ENCODE measurements at regions not wholly inside any gene's neighbourhood (a gene's known extent, or its start where the extent isn't known, plus 50 kb on each side); places are given as distances from the start of the nearest gene placed in this dataset.
"Not testable (repeated sequence)": the region's sequence is repeated elsewhere in the genome, so short reads cannot be mapped to it uniquely, and the experiment has no call there.

DNA sequence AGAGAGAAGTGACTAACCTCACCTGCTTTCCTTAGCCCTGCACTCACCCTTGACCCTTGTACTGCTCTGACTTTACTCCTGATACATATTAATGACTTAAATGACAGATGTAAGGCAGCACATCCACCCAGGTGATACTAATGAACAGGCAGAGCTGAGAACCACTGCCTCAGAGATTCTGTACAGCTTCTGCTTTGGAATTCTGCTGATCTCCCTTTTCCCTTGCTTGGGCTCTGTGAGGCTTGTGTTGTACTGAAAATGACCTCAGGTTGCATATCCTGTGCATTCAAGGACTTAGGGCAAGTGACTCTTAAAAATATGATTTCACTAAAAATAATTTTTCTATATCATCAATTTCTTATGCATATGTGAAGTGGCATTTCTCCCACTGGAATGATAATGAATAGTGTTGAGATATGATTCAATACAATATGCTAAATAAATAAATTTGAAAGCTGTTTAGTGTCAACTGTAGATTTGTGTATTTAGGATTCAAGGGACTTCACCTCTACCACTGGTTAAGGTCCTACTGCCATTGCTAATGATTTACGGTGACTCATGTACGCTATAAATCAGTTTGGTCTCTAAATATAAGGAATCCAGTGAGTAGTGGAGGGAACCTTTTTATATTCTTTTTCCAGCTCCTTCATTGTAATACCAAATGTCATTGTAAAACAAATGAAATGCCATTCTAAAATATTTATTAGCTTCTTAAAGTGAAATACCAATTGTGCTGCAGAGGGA lies 328.3 kb downstream of the SOCS6 start:
- Histone ChIP-seq H3K4me3 (ENCODE audit: low read length) (no peak overlapping the region), H3K36me3 (ENCODE audit: control insufficient read depth, insufficient read depth, low read length) (no peaks in the 10 kb centered on the region), H3K9ac (ENCODE audit: low read length) (no peak overlapping the region), H3K27ac (ENCODE audit: low read depth, low read length) (no peak overlapping the region), H3K4me1 (ENCODE audit: control insufficient read depth, insufficient read depth, low read length) (no peaks in the 10 kb centered on the region), H3K27me3 (ENCODE audit: control insufficient read depth, insufficient read depth, low read length) (no peaks in the 10 kb centered on the region)

DNA sequence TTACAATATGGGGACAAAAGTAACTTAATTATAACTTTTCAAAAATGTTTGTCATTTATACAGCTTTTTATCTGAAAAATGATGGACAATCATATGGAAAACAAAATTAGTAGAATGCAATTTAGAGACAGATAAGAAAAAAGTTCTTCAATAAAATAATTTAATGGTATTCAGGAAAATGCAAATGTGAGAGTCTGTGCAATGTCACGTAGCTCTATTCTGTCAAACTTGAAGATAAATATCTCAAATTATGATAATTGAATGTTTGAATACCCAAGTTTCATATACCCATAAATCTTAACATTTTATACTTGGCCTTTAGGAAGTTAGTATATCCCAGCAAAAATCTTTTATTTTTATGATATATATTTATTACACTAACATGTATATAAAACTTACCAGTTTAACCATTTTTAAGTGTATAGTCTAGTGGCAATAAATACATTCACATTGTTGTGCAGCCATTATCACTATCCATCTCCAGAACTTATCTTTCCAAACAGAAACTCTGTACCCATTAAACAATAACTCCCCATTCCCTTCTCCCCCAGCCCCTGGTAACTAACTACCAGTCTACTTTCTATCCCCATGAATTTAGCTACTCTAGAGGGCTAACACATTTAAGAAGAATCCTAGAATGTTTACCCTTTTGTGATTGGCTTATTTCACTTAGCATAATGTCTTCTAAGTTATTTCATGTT lies 311.5 kb downstream of the SOCS6 start:
- Histone ChIP-seq H3K27ac (ENCODE audit: low read depth, low read length) (no peak overlapping the region), H3K4me3 (ENCODE audit: low read length) (no peak overlapping the region), H3K9ac (ENCODE audit: low read length) (no peak overlapping the region)

DNA sequence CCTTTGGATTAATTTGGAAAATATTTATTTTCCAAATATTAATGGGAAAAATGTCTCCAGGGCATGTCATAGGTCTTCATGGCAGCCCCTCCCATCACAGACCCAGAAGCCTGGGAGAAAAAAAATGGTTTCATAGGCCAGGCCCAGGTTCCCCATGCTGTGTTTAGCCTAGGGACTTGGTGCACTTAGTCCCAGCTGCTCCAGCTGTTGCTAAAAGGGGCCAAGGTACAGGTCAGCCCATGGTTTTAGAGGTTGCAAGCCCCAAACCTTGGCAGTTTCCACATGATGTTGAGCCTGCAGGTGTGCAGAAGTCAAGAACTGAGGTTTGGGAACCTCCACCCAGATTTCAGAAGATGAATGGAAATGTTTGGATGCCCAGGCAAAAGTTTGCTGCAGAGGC lies 309.6 kb downstream of the SOCS6 start:
- Histone ChIP-seq H3K4me3 (ENCODE audit: low read length) (no peak overlapping the region), H3K36me3 (ENCODE audit: control insufficient read depth, insufficient read depth, low read length) (no peaks in the 10 kb centered on the region), H3K27ac (ENCODE audit: low read depth, low read length) (no peak overlapping the region), H3K27me3 (ENCODE audit: control insufficient read depth, insufficient read depth, low read length) (no peaks in the 10 kb centered on the region), H3K4me1 (ENCODE audit: control insufficient read depth, insufficient read depth, low read length) (no peaks in the 10 kb centered on the region), H3K9ac (ENCODE audit: low read length) (no peak overlapping the region)

More for the DNA sequence above, 311.5 kb downstream of the SOCS6 start:
- Histone ChIP-seq H3K27me3 (ENCODE audit: control insufficient read depth, insufficient read depth, low read length) (no peaks in the 10 kb centered on the region), H3K36me3 (ENCODE audit: control insufficient read depth, insufficient read depth, low read length) (no peaks in the 10 kb centered on the region), H3K4me1 (ENCODE audit: control insufficient read depth, insufficient read depth, low read length) (no peaks in the 10 kb centered on the region)

DNA sequence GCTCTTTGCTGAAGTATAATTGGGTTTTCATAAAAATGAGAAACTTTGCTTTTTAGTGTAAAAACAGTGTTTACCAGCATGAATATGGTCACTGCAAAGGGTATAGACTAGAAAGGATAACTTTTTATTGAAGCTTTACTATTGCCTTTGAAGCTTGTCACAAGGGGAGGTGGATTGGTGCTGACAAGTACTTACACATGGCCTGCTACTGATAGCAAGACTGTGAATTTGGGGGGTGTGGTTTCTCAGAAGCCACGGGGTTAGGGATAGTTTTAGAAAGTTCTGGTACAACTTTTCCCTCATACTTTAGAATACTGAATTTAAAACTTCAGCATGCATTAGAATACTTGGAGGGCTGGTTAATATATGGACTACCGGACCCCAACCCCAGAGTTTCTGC lies 294.1 kb downstream of the SOCS6 start:
- no peak overlapping the region for H3K4me3 ChIP-seq (ENCODE audit: low read length)
- H3K27me3 ChIP-seq (ENCODE audit: control insufficient read depth, insufficient read depth, low read length): no peaks in the 10 kb centered on the region
- H3K4me1 ChIP-seq (ENCODE audit: control insufficient read depth, insufficient read depth, low read length): no peaks in the 10 kb centered on the region
- no peaks in the 10 kb centered on the region for H3K36me3 ChIP-seq (ENCODE audit: control insufficient read depth, insufficient read depth, low read length)
- H3K27ac ChIP-seq (ENCODE audit: low read depth, low read length): no peak overlapping the region
- no peak overlapping the region for H3K9ac ChIP-seq (ENCODE audit: low read length)

- Histone ChIP-seq H3K9ac (ENCODE audit: low read length) (no peak overlapping the region), H3K27me3 (ENCODE audit: control insufficient read depth, insufficient read depth, low read length) (no peaks in the 10 kb centered on the region), H3K27ac (ENCODE audit: low read depth, low read length) (no peak overlapping the region), H3K4me1 (ENCODE audit: control insufficient read depth, insufficient read depth, low read length) (no peaks in the 10 kb centered on the region), H3K36me3 (ENCODE audit: control insufficient read depth, insufficient read depth, low read length) (no peaks in the 10 kb centered on the region), H3K4me3 (ENCODE audit: low read length) (no peak overlapping the region)
These were observed 289.6 kb downstream of the SOCS6 start for GRCh38 chr18:70578480-70578879.

- Histone ChIP-seq H3K4me1 (ENCODE audit: control insufficient read depth, insufficient read depth, low read length) (no peaks in the 10 kb centered on the region), H3K27me3 (ENCODE audit: control insufficient read depth, insufficient read depth, low read length) (no peaks in the 10 kb centered on the region), H3K9ac (ENCODE audit: low read length) (no peak overlapping the region), H3K4me3 (ENCODE audit: low read length) (no peak overlapping the region), H3K27ac (ENCODE audit: low read depth, low read length) (no peak overlapping the region), H3K36me3 (ENCODE audit: control insufficient read depth, insufficient read depth, low read length) (no peaks in the 10 kb centered on the region)
These were observed 288.2 kb downstream of the SOCS6 start for GRCh38 chr18:70577023-70577420.

GRCh38 chr18:70576276-70577022 lies 287.6 kb downstream of the SOCS6 start:
- Histone ChIP-seq H3K4me3 (ENCODE audit: low read length) (no peak overlapping the region), H3K36me3 (ENCODE audit: control insufficient read depth, insufficient read depth, low read length) (no peaks in the 10 kb centered on the region), H3K27ac (ENCODE audit: low read depth, low read length) (no peak overlapping the region), H3K27me3 (ENCODE audit: control insufficient read depth, insufficient read depth, low read length) (no peaks in the 10 kb centered on the region), H3K9ac (ENCODE audit: low read length) (no peak overlapping the region), H3K4me1 (ENCODE audit: control insufficient read depth, insufficient read depth, low read length) (no peaks in the 10 kb centered on the region)

DNA sequence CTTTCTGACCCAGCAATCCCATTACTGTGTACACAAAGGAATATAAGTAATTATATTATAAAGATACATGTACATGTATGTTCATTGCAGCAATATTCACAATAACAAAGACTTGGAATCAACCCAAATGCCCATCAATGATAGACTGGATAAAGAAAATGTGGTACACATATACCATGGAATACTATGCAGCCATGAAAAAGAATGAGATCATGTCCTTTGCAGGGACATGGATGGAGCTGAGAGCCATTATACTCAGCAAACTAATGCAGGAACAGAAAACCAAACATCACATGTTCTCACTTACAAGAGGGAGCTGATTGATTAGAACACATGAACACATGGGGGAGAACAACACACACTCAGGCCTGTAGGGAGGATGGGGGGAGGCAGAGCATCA lies 286.1 kb downstream of the SOCS6 start:
- H3K27me3 ChIP-seq (ENCODE audit: control insufficient read depth, insufficient read depth, low read length); H3K27ac ChIP-seq (ENCODE audit: low read depth, low read length); H3K36me3 ChIP-seq (ENCODE audit: control insufficient read depth, insufficient read depth, low read length); H3K9ac ChIP-seq (ENCODE audit: low read length); H3K4me3 ChIP-seq (ENCODE audit: low read length); H3K4me1 ChIP-seq (ENCODE audit: control insufficient read depth, insufficient read depth, low read length): not testable (repeated sequence)

DNA sequence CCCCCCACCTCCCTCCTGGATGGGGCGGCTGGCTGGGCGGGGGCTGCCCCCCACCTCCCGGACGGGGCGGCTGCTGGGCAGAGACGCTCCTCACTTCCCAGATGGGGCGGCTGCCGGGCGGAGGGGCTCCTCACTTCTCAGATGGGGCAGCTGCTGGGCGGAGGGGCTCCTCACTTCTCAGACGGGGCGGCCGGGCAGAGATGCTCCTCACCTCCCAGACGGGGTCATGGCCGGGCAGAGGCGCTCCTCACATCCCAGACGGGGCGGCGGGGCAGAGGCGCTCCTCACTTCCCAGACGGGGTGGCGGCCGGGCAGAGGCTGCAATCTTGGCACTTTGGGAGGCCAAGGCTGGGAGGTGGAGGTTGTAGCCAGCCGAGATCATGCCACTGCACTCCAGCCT lies 280.8 kb downstream of the SOCS6 start:
- not testable (repeated sequence) for H3K36me3 ChIP-seq (ENCODE audit: control insufficient read depth, insufficient read depth, low read length); H3K27me3 ChIP-seq (ENCODE audit: control insufficient read depth, insufficient read depth, low read length); H3K4me3 ChIP-seq (ENCODE audit: low read length); H3K4me1 ChIP-seq (ENCODE audit: control insufficient read depth, insufficient read depth, low read length); H3K27ac ChIP-seq (ENCODE audit: low read depth, low read length); H3K9ac ChIP-seq (ENCODE audit: low read length)

- Histone ChIP-seq H3K4me1 (ENCODE audit: control insufficient read depth, insufficient read depth, low read length) (no peaks in the 10 kb centered on the region), H3K9ac (ENCODE audit: low read length) (no peak overlapping the region), H3K27ac (ENCODE audit: low read depth, low read length) (no peak overlapping the region), H3K27me3 (ENCODE audit: control insufficient read depth, insufficient read depth, low read length) (no peaks in the 10 kb centered on the region), H3K36me3 (ENCODE audit: control insufficient read depth, insufficient read depth, low read length) (no peaks in the 10 kb centered on the region), H3K4me3 (ENCODE audit: low read length) (no peak overlapping the region)
These were observed 270.6 kb downstream of the SOCS6 start for GRCh38 chr18:70559446-70559845.

DNA sequence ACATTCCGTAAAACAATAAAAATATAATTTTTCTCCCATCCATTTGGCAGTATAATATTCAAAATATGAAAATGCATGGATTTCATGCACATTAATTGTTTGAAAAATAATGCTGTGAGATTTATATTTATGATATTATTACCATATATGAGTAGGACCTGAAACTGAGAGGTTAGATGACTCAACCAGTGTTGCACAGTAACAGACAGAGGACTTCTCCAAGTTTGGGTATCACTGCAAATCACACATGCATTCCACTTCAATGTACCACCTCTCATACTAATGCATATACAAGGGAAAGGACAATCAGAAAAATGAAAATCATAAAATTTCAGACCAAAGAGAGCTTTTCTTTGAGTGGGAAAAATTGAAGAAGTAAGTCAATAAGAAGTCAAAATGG lies 269.5 kb downstream of the SOCS6 start:
- Histone ChIP-seq H3K9ac (ENCODE audit: low read length) (no peak overlapping the region), H3K4me1 (ENCODE audit: control insufficient read depth, insufficient read depth, low read length) (no peaks in the 10 kb centered on the region), H3K27me3 (ENCODE audit: control insufficient read depth, insufficient read depth, low read length) (no peaks in the 10 kb centered on the region), H3K4me3 (ENCODE audit: low read length) (no peak overlapping the region), H3K27ac (ENCODE audit: low read depth, low read length) (no peak overlapping the region), H3K36me3 (ENCODE audit: control insufficient read depth, insufficient read depth, low read length) (no peaks in the 10 kb centered on the region)

- Histone ChIP-seq H3K36me3 (ENCODE audit: control insufficient read depth, insufficient read depth, low read length) (no peaks in the 10 kb centered on the region), H3K4me1 (ENCODE audit: control insufficient read depth, insufficient read depth, low read length) (no peaks in the 10 kb centered on the region), H3K4me3 (ENCODE audit: low read length) (no peak overlapping the region), H3K9ac (ENCODE audit: low read length) (no peak overlapping the region), H3K27me3 (ENCODE audit: control insufficient read depth, insufficient read depth, low read length) (no peaks in the 10 kb centered on the region), H3K27ac (ENCODE audit: low read depth, low read length) (no peak overlapping the region)
These were observed 266.1 kb downstream of the SOCS6 start for GRCh38 chr18:70554854-70555445.
